HG02763 (cell line): ENCODE measurements at regions not wholly inside any gene's neighbourhood (a gene's known extent, or its start where the extent isn't known, plus 50 kb on each side); places are given as distances from the start of the nearest gene placed in this dataset.
A peak's percentile ranks its signal among the peaks of the same experiment; 100 is the strongest.

Experiments
- ATAC-seq: cut with Tn5 transposase; IDR thresholded peaks from one replicate; pipeline ENCODE4 v1.9.1; 2021; ENCODE audit warnings: mild to moderate bottlenecking, moderate library complexity; ENCODE audit not compliant: unreplicated experiment

GRCh38 chr3:176969066-176969465 lies 228.2 kb downstream of the TBL1XR1 start:
- ATAC-seq: no peak

GRCh38 chr3:176968631-176969030 lies 228.7 kb downstream of the TBL1XR1 start:
- no peak for ATAC-seq

GRCh38 chr3:176967522-176967921 lies 229.8 kb downstream of the TBL1XR1 start:
- ATAC-seq: no peak

GRCh38 chr3:176964661-176965060 lies 232.6 kb downstream of the TBL1XR1 start:
- ATAC-seq: no peak

GRCh38 chr3:176961916-176962315 lies 235.4 kb downstream of the TBL1XR1 start:
- ATAC-seq: no peak

- ATAC-seq: no peak
Measured at GRCh38 chr3:176959867-176960266, 237.4 kb downstream of the TBL1XR1 start.

- no peak for ATAC-seq
Measured at GRCh38 chr3:176958560-176958959, 238.7 kb downstream of the TBL1XR1 start.

- no peak for ATAC-seq
Measured at GRCh38 chr3:176954517-176954916, 242.8 kb downstream of the TBL1XR1 start.

GRCh38 chr3:176953106-176954060 lies 243.9 kb downstream of the TBL1XR1 start:
- ATAC-seq: no peak

- no peak for ATAC-seq
Measured at GRCh38 chr3:176951586-176952292, 245.5 kb downstream of the TBL1XR1 start.

- no peak for ATAC-seq
Measured at GRCh38 chr3:176951144-176951543, 246.1 kb downstream of the TBL1XR1 start.

GRCh38 chr3:176950743-176951142 lies 246.5 kb downstream of the TBL1XR1 start:
- ATAC-seq: no peak

GRCh38 chr3:176948151-176948550 lies 249.1 kb downstream of the TBL1XR1 start:
- no peak for ATAC-seq

GRCh38 chr3:176946202-176946601 lies 251.1 kb downstream of the TBL1XR1 start:
- no peak for ATAC-seq

- no peak for ATAC-seq
Measured at GRCh38 chr3:176942305-176942704, 255.0 kb downstream of the TBL1XR1 start.

- ATAC-seq: no peak
Measured at GRCh38 chr3:176941689-176942088, 255.6 kb downstream of the TBL1XR1 start.

- peak; percentile 92 for ATAC-seq
Measured at GRCh38 chr3:176939022-176939817, 258.1 kb downstream of the TBL1XR1 start.

GRCh38 chr3:176937994-176938393 lies 259.3 kb downstream of the TBL1XR1 start:
- no peak for ATAC-seq

GRCh38 chr3:176937541-176937940 lies 259.7 kb downstream of the TBL1XR1 start:
- no peak for ATAC-seq

- ATAC-seq: no peak
Measured at GRCh38 chr3:176935194-176935888, 261.9 kb downstream of the TBL1XR1 start.

- no peak for ATAC-seq
Measured at GRCh38 chr3:176934698-176935097, 262.6 kb downstream of the TBL1XR1 start.
